ENCODE measurements at regions not wholly inside any gene's neighbourhood (a gene's known extent, or its start where the extent isn't known, plus 50 kb on each side); places are given as distances from the start of the nearest gene placed in this dataset.

DNA sequence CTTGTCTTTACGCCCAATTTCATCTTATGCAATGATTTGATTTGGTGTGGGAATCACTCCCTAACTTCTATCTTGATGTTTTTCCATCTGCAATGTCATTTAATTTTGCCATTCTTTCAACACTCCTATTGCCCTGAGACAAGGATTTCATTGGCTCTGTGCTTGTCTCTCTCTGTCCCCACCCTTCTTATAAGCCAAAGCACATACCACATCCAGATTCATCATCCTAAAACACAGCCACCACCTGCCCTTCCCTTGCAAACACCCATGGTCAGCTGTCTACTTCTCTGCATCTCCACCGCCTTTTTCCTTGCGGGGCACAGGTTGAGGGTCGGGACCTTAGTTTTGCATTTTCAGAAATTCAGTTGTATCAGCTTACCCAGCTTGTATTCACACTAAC, 225.8 kb upstream of the SOX21 start:
- TF ChIP-seq, protein P1, sequence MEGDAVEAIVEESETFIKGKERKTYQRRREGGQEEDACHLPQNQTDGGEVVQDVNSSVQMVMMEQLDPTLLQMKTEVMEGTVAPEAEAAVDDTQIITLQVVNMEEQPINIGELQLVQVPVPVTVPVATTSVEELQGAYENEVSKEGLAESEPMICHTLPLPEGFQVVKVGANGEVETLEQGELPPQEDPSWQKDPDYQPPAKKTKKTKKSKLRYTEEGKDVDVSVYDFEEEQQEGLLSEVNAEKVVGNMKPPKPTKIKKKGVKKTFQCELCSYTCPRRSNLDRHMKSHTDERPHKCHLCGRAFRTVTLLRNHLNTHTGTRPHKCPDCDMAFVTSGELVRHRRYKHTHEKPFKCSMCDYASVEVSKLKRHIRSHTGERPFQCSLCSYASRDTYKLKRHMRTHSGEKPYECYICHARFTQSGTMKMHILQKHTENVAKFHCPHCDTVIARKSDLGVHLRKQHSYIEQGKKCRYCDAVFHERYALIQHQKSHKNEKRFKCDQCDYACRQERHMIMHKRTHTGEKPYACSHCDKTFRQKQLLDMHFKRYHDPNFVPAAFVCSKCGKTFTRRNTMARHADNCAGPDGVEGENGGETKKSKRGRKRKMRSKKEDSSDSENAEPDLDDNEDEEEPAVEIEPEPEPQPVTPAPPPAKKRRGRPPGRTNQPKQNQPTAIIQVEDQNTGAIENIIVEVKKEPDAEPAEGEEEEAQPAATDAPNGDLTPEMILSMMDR (IDR thresholded peaks at IDR 0.05), result no peak
- TF ChIP-seq POLR2AphosphoS5 (IDR thresholded peaks at IDR 0.05; ENCODE audit: low read depth, low read length), result no peak

All from Panc1 (cell line).